SJSA1 (cell line): ENCODE measurements at regions not wholly inside any gene's neighbourhood (a gene's known extent, or its start where the extent isn't known, plus 50 kb on each side); places are given as distances from the start of the nearest gene placed in this dataset.

ENCODE experiments used
- DNase-seq, 2 experiments: peaks; one replicate each; pipeline ENCODE4 v3.0.0-alpha.2; 2015 to 2020; ENCODE audit warnings: low spot score in 2 of 2, low read depth in 1 of 2
- H3K27ac ChIP-seq: fragments of 250-450 bp; sonication (Bioruptor Pico); 2 replicates; pipeline ENCODE4 v1.5.1; 2020; ENCODE audit warnings: mild to moderate bottlenecking, moderate library complexity
- H3K27me3 ChIP-seq: fragments of 250-450 bp; sonication (Bioruptor Pico); replicated peaks from 2 replicates; pipeline ENCODE4 v1.5.1; 2020; ENCODE audit warnings: mild to moderate bottlenecking, moderate library complexity
- H3K36me3 ChIP-seq: fragments of 250-450 bp; sonication (Bioruptor Pico); 2 replicates; pipeline ENCODE4 v1.5.1; 2020; ENCODE audit warnings: mild to moderate bottlenecking
- H3K4me1 ChIP-seq: fragments of 250-450 bp; sonication (Bioruptor Pico); replicated peaks from 2 replicates; pipeline ENCODE4 v1.6.1; 2021; ENCODE audit warnings: mild to moderate bottlenecking
- H3K4me3 ChIP-seq: fragments of 250-450 bp; sonication (Bioruptor Pico); 2 replicates; pipeline ENCODE4 v1.5.1; 2020; ENCODE audit warnings: mild to moderate bottlenecking
- H3K9me3 ChIP-seq: fragments of 250-450 bp; sonication (Bioruptor Pico); replicated peaks from 2 replicates; pipeline ENCODE4 v1.5.1; 2020; ENCODE audit warnings: mild to moderate bottlenecking

DNA sequence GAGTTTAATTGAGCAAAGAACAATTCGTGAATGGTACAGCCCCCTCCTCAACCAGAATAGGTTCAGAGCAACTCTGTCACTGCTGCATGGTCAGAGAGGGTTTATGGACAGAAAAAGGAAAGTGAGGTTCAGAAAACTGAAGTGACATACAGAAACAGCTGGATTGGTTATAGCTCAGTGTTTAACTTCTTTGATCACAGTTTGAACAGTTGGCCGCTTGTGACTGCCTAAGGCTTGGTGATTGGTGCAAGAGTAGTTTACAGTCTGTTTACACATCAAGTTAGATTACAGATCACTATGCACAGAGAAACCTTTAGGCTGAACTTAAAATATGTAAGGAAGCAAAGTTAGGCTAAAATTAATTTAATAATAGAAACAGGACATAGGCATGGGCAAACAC, 459.2 kb downstream of the KCNJ3 start:
- H3K4me3 ChIP-seq, result no peak overlapping the region
- DNase-seq, result no peak
- H3K27ac ChIP-seq, result no peak overlapping the region
- no peaks in the 10 kb centered on the region for H3K36me3 ChIP-seq
- H3K9me3 ChIP-seq, result 0 out of 2 replicates have a peak, but pooled peaks cover under 1% of the 10 kb centered on the region
- H3K27me3 ChIP-seq, result no peaks in the 10 kb centered on the region
- H3K4me1 ChIP-seq, result no peaks in the 10 kb centered on the region

- DNase-seq, result no peak
Measured at GRCh38 chr2:155157065-155157464, 458.6 kb downstream of the KCNJ3 start.

DNA sequence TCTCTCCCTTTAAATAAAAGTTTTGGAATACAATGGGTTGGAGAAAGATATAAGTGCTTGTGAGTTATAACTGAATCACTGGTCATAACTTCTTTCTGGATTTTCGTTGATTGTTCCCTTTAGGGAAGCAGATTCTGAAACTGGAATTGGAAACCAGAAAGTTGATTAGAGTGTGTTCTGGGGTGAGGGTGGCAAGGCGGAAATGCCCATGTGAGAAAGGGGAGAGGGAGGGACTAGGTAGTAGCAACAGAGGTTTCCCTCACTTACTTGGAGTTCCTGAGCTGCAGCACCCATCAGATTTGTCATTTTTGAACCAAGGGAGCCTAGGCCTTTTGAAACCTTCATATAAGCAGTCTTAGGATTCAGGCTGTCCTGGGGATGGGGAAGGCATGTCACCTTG, 453.4 kb downstream of the KCNJ3 start:
- 0 out of 2 replicates have a peak, but pooled peaks cover 3% of the 10 kb centered on the region for H3K9me3 ChIP-seq
- no peak for DNase-seq
- H3K4me1 ChIP-seq, result no peaks in the 10 kb centered on the region
- H3K27me3 ChIP-seq, result no peaks in the 10 kb centered on the region
- H3K27ac ChIP-seq, result no peak overlapping the region
- H3K4me3 ChIP-seq, result no peak overlapping the region
- no peaks in the 10 kb centered on the region for H3K36me3 ChIP-seq

More at GRCh38 chr2:155157065-155157464, 458.6 kb downstream of the KCNJ3 start:
- Histone ChIP-seq H3K36me3 (no peaks in the 10 kb centered on the region), H3K4me1 (no peaks in the 10 kb centered on the region), H3K27me3 (no peaks in the 10 kb centered on the region), H3K4me3 (no peak overlapping the region), H3K27ac (no peak overlapping the region), H3K9me3 (0 out of 2 replicates have a peak, but pooled peaks cover 3% of the 10 kb centered on the region)

GRCh38 chr2:155151472-155151871, 453.0 kb downstream of the KCNJ3 start:
- Histone ChIP-seq H3K36me3 (no peaks in the 10 kb centered on the region), H3K4me1 (no peaks in the 10 kb centered on the region), H3K9me3 (0 out of 2 replicates have a peak, but pooled peaks cover 3% of the 10 kb centered on the region), H3K4me3 (no peak overlapping the region), H3K27me3 (no peaks in the 10 kb centered on the region), H3K27ac (no peak overlapping the region)
- DNase-seq, result no peak

DNA sequence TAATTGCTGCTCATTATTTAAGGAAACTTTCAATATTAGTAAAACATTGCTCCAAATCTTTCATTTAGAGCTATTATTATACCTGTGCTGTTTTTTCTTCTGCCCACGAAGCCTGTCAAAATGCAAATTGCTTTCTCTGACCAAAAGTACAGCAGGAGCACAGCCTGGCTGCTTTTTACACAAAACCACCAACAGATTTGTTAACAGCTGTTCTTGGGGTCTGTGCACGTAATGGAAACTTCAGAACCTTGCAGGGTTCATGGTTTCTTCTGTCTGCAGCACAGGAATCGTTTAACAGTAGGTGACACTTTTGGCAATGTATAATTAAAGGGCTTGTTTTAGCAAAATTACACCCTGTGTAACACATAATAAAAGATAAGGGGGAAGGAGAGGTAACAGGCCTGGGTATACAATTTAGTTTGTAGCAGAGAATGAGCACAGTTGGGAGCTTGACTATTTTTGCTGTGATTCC, 447.3 kb downstream of the KCNJ3 start:
- Histone ChIP-seq H3K4me1 (no peaks in the 10 kb centered on the region), H3K36me3 (no peaks in the 10 kb centered on the region), H3K9me3 (no peaks in the 10 kb centered on the region; the same call in none of the 2 replicates), H3K27me3 (no peaks in the 10 kb centered on the region), H3K27ac (no peak overlapping the region), H3K4me3 (no peak overlapping the region)
- DNase-seq, result no peak

GRCh38 chr2:155141418-155141817, 442.9 kb downstream of the KCNJ3 start:
- no peak for DNase-seq
- H3K9me3 ChIP-seq, result no peaks in the 10 kb centered on the region; the same call in none of the 2 replicates
- no peak overlapping the region for H3K27ac ChIP-seq
- no peaks in the 10 kb centered on the region for H3K27me3 ChIP-seq
- H3K36me3 ChIP-seq, result no peaks in the 10 kb centered on the region
- H3K4me3 ChIP-seq, result no peak overlapping the region
- no peaks in the 10 kb centered on the region for H3K4me1 ChIP-seq

DNA sequence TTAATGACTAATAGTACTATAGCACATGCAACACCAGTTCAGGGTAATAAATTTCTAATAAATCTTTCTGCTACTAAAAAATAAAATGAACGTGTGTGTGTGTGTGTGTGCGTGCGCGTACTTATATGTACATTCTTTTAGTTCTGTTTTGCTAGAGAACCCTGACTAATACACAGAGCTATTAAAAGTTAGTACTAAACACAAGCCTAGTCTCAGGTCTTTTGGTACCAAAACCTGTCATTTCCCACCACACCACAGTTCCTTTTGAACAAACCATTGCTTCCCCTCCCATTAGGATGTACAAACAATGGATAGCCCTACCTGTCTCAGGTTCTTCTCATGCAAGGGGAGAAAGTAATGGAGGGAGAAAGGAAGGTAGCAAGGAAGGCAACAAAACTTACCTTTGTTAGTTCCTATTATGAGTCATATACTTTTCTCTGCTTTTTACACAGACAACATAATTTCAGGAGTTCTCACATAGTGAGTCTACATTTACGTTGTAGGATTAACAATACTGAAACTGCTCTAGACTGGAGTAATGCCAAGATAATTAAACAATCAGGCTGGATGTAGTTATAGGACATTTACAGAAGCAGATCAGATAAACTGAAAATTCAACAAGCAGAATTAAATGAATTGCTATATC, 427.2 kb downstream of the KCNJ3 start:
- Histone ChIP-seq H3K27me3 (no peaks in the 10 kb centered on the region), H3K4me3 (no peak overlapping the region), H3K4me1 (no peaks in the 10 kb centered on the region), H3K27ac (no peak overlapping the region), H3K36me3 (no peaks in the 10 kb centered on the region), H3K9me3 (no peaks in the 10 kb centered on the region; the same call in 1 of the 2 replicates)
- DNase-seq, result no peak

DNA sequence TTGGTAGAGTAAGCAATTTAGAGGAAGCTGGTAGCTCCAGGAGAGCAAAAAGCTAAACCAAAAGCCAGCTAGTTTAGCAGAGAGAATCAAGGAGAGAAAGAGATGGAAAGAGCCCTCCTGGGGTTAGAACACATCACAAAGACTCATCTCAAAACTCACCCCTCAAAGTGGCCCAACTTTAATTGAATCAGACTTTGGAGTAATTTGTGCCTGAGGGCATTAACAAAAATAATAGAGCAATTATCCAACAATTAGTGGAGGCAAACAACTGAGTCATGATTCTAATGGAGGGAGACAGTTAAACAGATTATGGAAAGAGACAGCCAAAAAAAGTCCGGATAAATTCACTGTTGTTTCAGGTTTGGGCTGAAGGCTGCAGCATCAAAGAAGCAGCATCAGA, 417.4 kb downstream of the KCNJ3 start:
- Histone ChIP-seq H3K36me3 (no peaks in the 10 kb centered on the region), H3K27ac (no peak overlapping the region)

DNA sequence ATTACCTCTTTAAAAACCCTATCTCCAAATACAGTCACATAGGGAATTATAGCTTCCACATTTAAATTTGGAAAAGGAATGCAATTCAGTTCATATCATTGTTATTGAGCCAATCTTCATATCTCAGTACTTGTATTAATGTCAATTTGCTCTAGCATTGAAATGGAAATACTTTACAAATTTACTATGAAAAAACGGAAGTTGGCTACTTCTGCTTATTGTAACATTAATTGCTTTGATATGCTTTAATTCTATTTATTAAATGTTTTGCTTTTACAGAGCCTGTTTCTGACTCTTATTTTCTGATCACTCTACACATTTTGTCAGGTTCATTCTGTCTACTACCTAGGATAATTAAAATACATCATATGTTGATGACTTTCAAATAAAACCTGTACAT, 412.6 kb downstream of the KCNJ3 start:
- DNase-seq, result no peak
- Histone ChIP-seq H3K27ac (no peak overlapping the region), H3K4me3 (no peak overlapping the region), H3K36me3 (no peaks in the 10 kb centered on the region), H3K9me3 (no peaks in the 10 kb centered on the region), H3K4me1 (no peaks in the 10 kb centered on the region), H3K27me3 (no peaks in the 10 kb centered on the region)

More for the DNA sequence above, 417.4 kb downstream of the KCNJ3 start:
- DNase-seq, result no peak
- Histone ChIP-seq H3K9me3 (0 out of 2 replicates have a peak, but pooled peaks cover 3% of the 10 kb centered on the region), H3K4me1 (no peaks in the 10 kb centered on the region), H3K4me3 (no peak overlapping the region), H3K27me3 (no peaks in the 10 kb centered on the region)

GRCh38 chr2:155109527-155109926, 411.0 kb downstream of the KCNJ3 start:
- Histone ChIP-seq H3K27me3 (no peaks in the 10 kb centered on the region), H3K36me3 (no peaks in the 10 kb centered on the region), H3K9me3 (no peaks in the 10 kb centered on the region; the same call in 1 of the 2 replicates), H3K4me3 (no peak overlapping the region), H3K27ac (no peak overlapping the region), H3K4me1 (no peaks in the 10 kb centered on the region)
- DNase-seq, result no peak

- DNase-seq, result no peak
- no peaks in the 10 kb centered on the region for H3K36me3 ChIP-seq
Measured at GRCh38 chr2:155100261-155100660, 401.8 kb downstream of the KCNJ3 start.

DNA sequence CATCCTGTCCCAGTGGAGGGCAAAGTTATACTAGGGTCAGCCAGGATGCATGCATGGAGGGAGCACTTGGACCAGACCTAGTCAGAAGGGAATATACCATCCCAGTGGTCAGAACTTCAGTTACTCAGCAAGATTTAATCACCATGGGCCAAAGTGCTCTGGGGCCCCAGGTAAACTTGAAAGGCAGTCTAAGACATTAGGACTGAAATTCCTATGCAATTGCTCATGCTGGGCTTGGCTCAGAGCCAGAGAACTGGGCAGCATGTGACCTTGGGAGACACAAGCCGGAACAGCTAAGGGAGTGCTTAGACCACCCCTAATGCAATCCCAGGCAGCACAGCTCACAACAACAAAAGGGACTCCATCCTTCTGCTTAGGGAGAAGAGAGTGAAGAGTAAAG, 401.3 kb downstream of the KCNJ3 start:
- Histone ChIP-seq H3K4me1 (no peaks in the 10 kb centered on the region), H3K9me3 (peaks cover 5% of the 10 kb centered on the region), H3K4me3 (no peak overlapping the region), H3K27me3 (no peaks in the 10 kb centered on the region), H3K36me3 (no peaks in the 10 kb centered on the region), H3K27ac (no peak overlapping the region)
- no peak for DNase-seq

More at GRCh38 chr2:155100261-155100660, 401.8 kb downstream of the KCNJ3 start:
- H3K27ac ChIP-seq, result no peak overlapping the region
- H3K27me3 ChIP-seq, result no peaks in the 10 kb centered on the region
- H3K4me3 ChIP-seq, result no peak overlapping the region
- H3K9me3 ChIP-seq, result peaks cover 5% of the 10 kb centered on the region
- no peaks in the 10 kb centered on the region for H3K4me1 ChIP-seq

DNA sequence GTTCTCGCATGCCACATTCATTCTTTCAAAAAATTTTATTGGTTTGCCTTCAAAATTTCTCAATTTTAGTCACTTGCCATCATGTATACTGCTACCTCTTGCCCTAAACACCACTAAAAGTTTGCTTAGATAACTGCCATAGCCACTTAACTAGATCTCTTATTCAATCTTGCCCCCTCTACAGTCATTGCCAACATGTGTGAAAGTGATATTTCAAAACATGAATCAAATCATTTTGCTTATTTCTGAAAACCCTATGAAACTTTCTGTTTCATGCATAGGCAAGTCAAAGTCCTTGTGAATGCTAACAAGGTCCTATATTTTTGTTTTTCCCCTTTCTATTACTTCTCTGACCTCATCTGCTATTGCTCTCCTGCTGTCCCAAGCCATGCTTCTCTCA, 397.1 kb downstream of the KCNJ3 start:
- Histone ChIP-seq H3K36me3 (no peaks in the 10 kb centered on the region), H3K9me3 (peaks cover 5% of the 10 kb centered on the region; the same call in 1 of the 2 replicates), H3K4me1 (no peaks in the 10 kb centered on the region), H3K27ac (no peak overlapping the region), H3K4me3 (no peak overlapping the region), H3K27me3 (no peaks in the 10 kb centered on the region)
- DNase-seq, result no peak

DNA sequence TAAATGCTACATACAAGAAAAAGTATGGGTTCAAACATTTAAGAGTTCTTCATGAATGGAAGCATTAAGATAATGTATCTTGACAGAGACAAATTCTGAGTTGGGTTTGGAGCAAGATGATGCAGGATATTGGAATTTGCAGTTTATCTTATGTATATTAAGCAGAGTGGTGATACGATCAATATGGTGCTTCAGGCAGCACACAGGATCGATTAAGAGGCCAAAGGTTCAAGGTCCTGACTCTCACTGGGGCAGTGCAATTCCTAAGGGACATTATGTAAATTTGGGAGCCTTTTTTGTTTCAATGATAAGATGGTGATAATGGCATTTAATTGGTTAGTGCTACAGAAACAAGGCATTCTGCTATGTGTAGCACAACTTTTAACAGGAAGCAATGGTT, 381.9 kb downstream of the KCNJ3 start:
- Histone ChIP-seq H3K4me3 (no peak overlapping the region), H3K36me3 (no peaks in the 10 kb centered on the region), H3K4me1 (no peaks in the 10 kb centered on the region), H3K27me3 (no peaks in the 10 kb centered on the region), H3K9me3 (peaks cover 3% of the 10 kb centered on the region; the same call in 1 of the 2 replicates), H3K27ac (no peak overlapping the region)
- no peak for DNase-seq
